NB4 (cell line): ENCODE measurements at regions not wholly inside any gene's neighbourhood (a gene's known extent, or its start where the extent isn't known, plus 50 kb on each side); places are given as distances from the start of the nearest gene placed in this dataset.

Experiments used
- TF ChIP-seq, protein P1 (sequence below): IDR thresholded peaks from 2 replicates; pipeline ENCODE4 v1.6.1; 2011; ENCODE audit warnings: low read depth, low read length
- TF ChIP-seq, protein P2 (sequence below): IDR thresholded peaks from one replicate; pipeline ENCODE4 v1.5.1; 2012; ENCODE audit warnings: low read depth, low read length

GRCh38 chr10:114764656-114765055 lies 56.9 kb upstream of the FHIP2A start:
- TF ChIP-seq, protein P1, sequence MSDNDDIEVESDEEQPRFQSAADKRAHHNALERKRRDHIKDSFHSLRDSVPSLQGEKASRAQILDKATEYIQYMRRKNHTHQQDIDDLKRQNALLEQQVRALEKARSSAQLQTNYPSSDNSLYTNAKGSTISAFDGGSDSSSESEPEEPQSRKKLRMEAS, result no peak
- TF ChIP-seq, protein P2, sequence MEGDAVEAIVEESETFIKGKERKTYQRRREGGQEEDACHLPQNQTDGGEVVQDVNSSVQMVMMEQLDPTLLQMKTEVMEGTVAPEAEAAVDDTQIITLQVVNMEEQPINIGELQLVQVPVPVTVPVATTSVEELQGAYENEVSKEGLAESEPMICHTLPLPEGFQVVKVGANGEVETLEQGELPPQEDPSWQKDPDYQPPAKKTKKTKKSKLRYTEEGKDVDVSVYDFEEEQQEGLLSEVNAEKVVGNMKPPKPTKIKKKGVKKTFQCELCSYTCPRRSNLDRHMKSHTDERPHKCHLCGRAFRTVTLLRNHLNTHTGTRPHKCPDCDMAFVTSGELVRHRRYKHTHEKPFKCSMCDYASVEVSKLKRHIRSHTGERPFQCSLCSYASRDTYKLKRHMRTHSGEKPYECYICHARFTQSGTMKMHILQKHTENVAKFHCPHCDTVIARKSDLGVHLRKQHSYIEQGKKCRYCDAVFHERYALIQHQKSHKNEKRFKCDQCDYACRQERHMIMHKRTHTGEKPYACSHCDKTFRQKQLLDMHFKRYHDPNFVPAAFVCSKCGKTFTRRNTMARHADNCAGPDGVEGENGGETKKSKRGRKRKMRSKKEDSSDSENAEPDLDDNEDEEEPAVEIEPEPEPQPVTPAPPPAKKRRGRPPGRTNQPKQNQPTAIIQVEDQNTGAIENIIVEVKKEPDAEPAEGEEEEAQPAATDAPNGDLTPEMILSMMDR, result no peak
